Superior temporal gyrus (tissue), 1 donor: ENCODE measurements at regions not wholly inside any gene's neighbourhood (a gene's known extent, or its start where the extent isn't known, plus 50 kb on each side); places are given as distances from the start of the nearest gene placed in this dataset.

Experiments
- DNase-seq: peaks from one replicate; pipeline ENCODE4 v3.0.0-alpha.2; 2016; ENCODE audit errors: extremely low spot score

GRCh38 chr6:19150307-19150706 lies 686.9 kb upstream of the ID4 start:
- DNase-seq, result no peak

- DNase-seq, result no peak
These were observed 683.7 kb upstream of the ID4 start for GRCh38 chr6:19153270-19153980.

- DNase-seq, result no peak
These were observed 683.2 kb upstream of the ID4 start for GRCh38 chr6:19153981-19154295.

- no peak for DNase-seq
These were observed 680.7 kb upstream of the ID4 start for GRCh38 chr6:19156443-19156842.

GRCh38 chr6:19157486-19157885 lies 679.7 kb upstream of the ID4 start:
- DNase-seq, result no peak

GRCh38 chr6:19158586-19158985 lies 678.6 kb upstream of the ID4 start:
- no peak for DNase-seq

- no peak for DNase-seq
These were observed 678.1 kb upstream of the ID4 start for GRCh38 chr6:19159089-19159488.

GRCh38 chr6:19159561-19159960 lies 677.6 kb upstream of the ID4 start:
- DNase-seq, result no peak

GRCh38 chr6:19160081-19160730 lies 677.0 kb upstream of the ID4 start:
- no peak for DNase-seq

- no peak for DNase-seq
These were observed 669.9 kb upstream of the ID4 start for GRCh38 chr6:19167251-19167650.

GRCh38 chr6:19169366-19169765 lies 667.8 kb upstream of the ID4 start:
- no peak for DNase-seq

GRCh38 chr6:19175023-19175422 lies 662.1 kb upstream of the ID4 start:
- no peak for DNase-seq

- peak; percentile 60 for DNase-seq
These were observed 656.7 kb upstream of the ID4 start for GRCh38 chr6:19180348-19181072.

GRCh38 chr6:19181211-19181610 lies 656.0 kb upstream of the ID4 start:
- DNase-seq, result no peak

- DNase-seq, result no peak
These were observed 643.5 kb upstream of the ID4 start for GRCh38 chr6:19193624-19194023.

GRCh38 chr6:19204445-19204844 lies 632.7 kb upstream of the ID4 start:
- no peak for DNase-seq

- DNase-seq, result no peak
These were observed 632.1 kb upstream of the ID4 start for GRCh38 chr6:19205076-19205475.

GRCh38 chr6:19209202-19209601 lies 628.0 kb upstream of the ID4 start:
- DNase-seq, result no peak

- no peak for DNase-seq
These were observed 626.1 kb upstream of the ID4 start for GRCh38 chr6:19210849-19211590.

GRCh38 chr6:19214231-19214630 lies 622.9 kb upstream of the ID4 start:
- no peak for DNase-seq

- no peak for DNase-seq
These were observed 617.2 kb upstream of the ID4 start for GRCh38 chr6:19219931-19220330.

- peak; percentile 64 for DNase-seq
These were observed 605.1 kb upstream of the ID4 start for GRCh38 chr6:19231878-19232561.
